Stimulated activated naive B cell treated with anti-CD40 and anti-IgM and Interleukin-4, amounts not matched to agents 10 μg/mL and 1 μg/mL and 100 μg/mL, for 72 hours (primary cell): ENCODE measurements at regions not wholly inside any gene's neighbourhood (a gene's known extent, or its start where the extent isn't known, plus 50 kb on each side); places are given as distances from the start of the nearest gene placed in this dataset.
A peak's percentile ranks its signal among the peaks of the same experiment; 100 is the strongest.

Experiments used
- ATAC-seq, 2 donors: fragments of 150-1000 bp; cut with Tn5 transposase; replicated peaks; 2 replicates each; pipeline ENCODE4 v1.10.0; 2021; ENCODE audit warnings: moderate library complexity in 1 of 2
- DNase-seq: peaks from one replicate; pipeline ENCODE4 v3.0.0; 2021
- H3K27ac Mint-ChIP-seq: one replicate; pipeline ENCODE4 v1.8.0; 2022; ENCODE audit warnings: mild to moderate bottlenecking, mixed read lengths
- H3K27me3 Mint-ChIP-seq, 2 donors: one replicate each; pipeline ENCODE4 v1.8.0; 2022; ENCODE audit warnings: mixed read lengths in 2 of 2
- H3K36me3 Mint-ChIP-seq, 2 donors: one replicate each; pipeline ENCODE4 v1.8.0; 2022; ENCODE audit warnings: mixed read lengths in 2 of 2, mild to moderate bottlenecking in 1 of 2
- H3K4me1 Mint-ChIP-seq, 2 donors: one replicate each; pipeline ENCODE4 v1.8.0; 2022; ENCODE audit warnings: mixed read lengths in 2 of 2, mild to moderate bottlenecking in 1 of 2
- H3K4me3 Mint-ChIP-seq, 2 donors: one replicate each; pipeline ENCODE4 v1.8.0; 2022; ENCODE audit warnings: mild to moderate bottlenecking in 2 of 2, mixed read lengths in 2 of 2, moderate library complexity in 1 of 2
- H3K9me3 Mint-ChIP-seq, 2 donors: one replicate each; pipeline ENCODE4 v1.8.0; 2022; ENCODE audit warnings: mixed read lengths in 2 of 2, mild to moderate bottlenecking in 1 of 2

DNA sequence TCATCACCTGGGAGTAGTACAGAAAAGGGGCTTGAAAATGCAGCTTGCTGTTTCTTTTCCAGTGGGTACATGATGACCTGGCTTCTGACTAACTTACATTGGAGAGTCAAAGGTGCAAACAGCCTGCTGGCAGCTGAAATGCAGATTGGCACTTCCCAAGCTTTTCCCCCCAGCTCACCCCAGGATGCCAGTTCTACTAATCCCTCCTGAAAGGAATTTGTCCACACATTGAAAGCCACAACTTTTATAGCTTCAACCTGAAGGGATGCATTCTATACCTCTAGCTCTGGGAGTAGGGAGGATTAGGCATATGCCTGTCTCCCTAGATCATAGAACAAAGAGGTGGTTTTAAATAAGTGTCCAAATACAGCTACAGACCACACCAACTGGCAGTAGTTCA lies 281.7 kb downstream of the EFHB start:
- H3K27ac Mint-ChIP-seq = no peak overlapping the region
- ATAC-seq (no peak), DNase-seq (no peak)
- H3K36me3 Mint-ChIP-seq = peaks cover 6 to 26% of the 10 kb centered on the region in 2 donors
- H3K4me1 Mint-ChIP-seq = peaks cover 0 to 10% of the 10 kb centered on the region in 2 donors
- no peak overlapping the region for H3K4me3 Mint-ChIP-seq
- no peaks in the 10 kb centered on the region for H3K27me3 Mint-ChIP-seq
- H3K9me3 Mint-ChIP-seq = peaks cover 29 to 30% of the 10 kb centered on the region in 2 donors

DNA sequence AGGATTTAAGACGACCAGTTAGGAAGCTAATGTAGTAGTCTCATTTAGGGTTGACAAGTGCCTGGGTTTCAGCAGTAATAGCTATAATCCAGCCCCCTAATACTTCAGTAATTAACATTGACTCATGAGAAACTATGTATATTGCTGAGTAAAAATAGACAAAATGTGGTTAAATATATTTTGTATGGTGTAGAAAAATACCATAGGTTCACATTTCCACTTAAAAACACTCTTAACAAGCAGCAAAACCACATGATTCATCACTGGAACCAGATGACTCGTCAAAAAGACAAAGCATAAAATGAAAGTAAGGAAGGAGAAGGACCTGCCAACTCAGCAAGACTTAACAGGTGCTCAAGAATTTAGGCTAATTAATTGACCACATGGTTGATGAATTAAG lies 288.9 kb downstream of the EFHB start:
- H3K4me3 Mint-ChIP-seq = peak overlapping the region in 1 of 2 donors; percentile 15
- DNase-seq = no peak
- H3K4me1 Mint-ChIP-seq = peaks cover 14 to 16% of the 10 kb centered on the region in 2 donors
- peaks cover 13 to 18% of the 10 kb centered on the region in 2 donors for H3K9me3 Mint-ChIP-seq
- ATAC-seq = peak; percentile 66 to 68
- H3K36me3 Mint-ChIP-seq = peaks cover 11 to 13% of the 10 kb centered on the region in 2 donors
- no peaks in the 10 kb centered on the region for H3K27me3 Mint-ChIP-seq
- H3K27ac Mint-ChIP-seq = peak overlapping the region; percentile 47

DNA sequence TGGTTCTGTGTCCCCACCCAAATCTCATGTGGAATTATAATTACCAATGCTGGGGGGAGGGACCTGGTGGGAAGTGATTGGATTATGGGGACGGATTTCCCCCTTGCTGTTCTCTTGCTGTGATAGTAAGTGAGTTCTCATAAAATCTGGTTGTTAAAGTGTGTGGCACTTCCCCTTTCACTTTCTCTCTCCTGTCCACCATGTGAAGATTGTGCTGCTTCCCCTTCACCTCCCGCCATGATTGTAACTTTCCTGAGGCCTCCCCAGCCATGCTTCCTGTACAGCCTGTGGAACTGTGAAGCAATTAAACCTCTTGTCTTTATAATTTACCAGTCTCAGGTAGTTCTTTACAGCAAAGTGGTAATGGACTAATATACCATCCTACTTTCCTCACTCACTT lies 289.6 kb downstream of the EFHB start:
- peaks cover 11 to 13% of the 10 kb centered on the region in 2 donors for H3K36me3 Mint-ChIP-seq
- DNase-seq (peak; percentile 2), ATAC-seq (peak; percentile 80 to 85)
- peaks cover 14 to 16% of the 10 kb centered on the region in 2 donors for H3K4me1 Mint-ChIP-seq
- H3K4me3 Mint-ChIP-seq = no peak overlapping the region
- no peak overlapping the region for H3K27ac Mint-ChIP-seq
- peaks cover 13 to 14% of the 10 kb centered on the region in 2 donors for H3K9me3 Mint-ChIP-seq
- H3K27me3 Mint-ChIP-seq = no peaks in the 10 kb centered on the region

DNA sequence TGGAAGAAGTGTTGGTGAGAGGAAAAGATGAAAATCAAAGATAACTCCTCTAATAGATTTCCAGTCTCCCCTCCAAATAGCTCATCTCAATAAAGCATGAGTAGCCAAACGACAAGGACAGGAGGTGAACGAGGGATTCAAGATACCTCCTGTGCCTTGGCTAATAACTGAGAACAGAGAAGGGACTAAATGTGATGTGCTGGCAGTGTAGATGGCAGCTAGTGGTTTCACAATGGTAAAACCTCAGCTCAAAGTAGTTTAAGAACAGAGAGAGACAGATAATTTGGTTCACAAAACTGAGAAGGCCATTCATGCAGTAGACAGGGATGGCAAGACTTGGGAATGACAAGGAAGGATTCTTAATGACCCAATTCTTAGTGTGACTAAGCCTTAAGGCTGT lies 292.6 kb downstream of the EFHB start:
- Mint-ChIP-seq H3K4me3 (no peak overlapping the region), H3K9me3 (peaks cover 10 to 15% of the 10 kb centered on the region in 2 donors), H3K36me3 (peaks cover 10 to 13% of the 10 kb centered on the region in 2 donors), H3K27me3 (peaks cover 0 to under 1% of the 10 kb centered on the region in 2 donors), H3K4me1 (peaks cover 14 to 16% of the 10 kb centered on the region in 2 donors), H3K27ac (no peak overlapping the region)
- ATAC-seq (no peak), DNase-seq (no peak)

DNA sequence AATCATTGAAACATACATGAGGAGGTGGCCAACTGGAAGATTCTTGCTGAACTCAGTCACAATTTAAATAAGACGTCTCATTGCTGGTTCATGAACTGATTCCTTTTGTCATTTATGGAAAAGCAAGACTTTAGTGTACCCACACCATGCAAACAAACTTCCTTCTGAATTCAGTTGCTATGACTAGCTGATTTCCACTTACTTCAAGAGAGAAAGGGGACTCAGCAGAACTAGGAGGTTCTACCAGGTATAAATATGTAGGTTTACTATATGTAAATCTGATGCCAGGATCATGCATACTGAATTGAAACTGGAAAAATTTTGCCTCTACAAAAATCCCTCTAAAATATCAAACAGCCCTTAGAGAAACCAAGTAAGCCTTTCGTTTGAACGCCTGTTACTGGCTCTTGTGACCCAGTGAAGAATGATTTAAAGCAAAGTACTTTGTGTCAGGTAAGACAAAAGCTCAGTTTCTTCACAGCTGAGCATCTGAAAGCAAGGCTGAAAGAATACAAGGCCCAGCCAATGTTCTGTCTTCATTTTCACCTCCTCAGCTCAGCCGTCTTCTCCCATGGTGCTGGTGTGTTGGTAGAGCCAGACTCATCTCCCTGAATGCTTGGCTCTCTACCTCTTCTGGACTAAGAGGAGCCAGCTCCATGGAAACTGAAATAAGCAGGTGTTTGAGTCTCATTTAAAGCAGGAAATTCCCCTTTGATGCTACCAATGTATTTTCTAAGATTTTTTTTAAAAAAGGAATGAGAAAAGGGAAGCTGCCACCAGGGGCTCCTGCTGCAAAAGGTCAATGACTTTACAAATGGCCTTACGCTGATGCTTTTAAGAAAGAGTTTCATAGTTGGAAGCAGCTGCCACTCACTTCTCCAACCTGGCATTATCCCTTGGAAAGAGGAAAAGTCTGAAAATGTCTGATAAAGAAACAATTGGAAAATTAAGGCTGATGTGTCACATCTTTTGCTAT lies 301.6 kb downstream of the EFHB start:
- Mint-ChIP-seq H3K4me3 (no peak overlapping the region), H3K27me3 (peaks cover 7 to 11% of the 10 kb centered on the region in 2 donors), H3K4me1 (peaks cover 13 to 19% of the 10 kb centered on the region in 2 donors), H3K36me3 (no peaks in the 10 kb centered on the region), H3K9me3 (peaks cover 0 to 3% of the 10 kb centered on the region in 2 donors), H3K27ac (no peak overlapping the region)
- ATAC-seq (peak; percentile 74 to 75), DNase-seq (no peak)

DNA sequence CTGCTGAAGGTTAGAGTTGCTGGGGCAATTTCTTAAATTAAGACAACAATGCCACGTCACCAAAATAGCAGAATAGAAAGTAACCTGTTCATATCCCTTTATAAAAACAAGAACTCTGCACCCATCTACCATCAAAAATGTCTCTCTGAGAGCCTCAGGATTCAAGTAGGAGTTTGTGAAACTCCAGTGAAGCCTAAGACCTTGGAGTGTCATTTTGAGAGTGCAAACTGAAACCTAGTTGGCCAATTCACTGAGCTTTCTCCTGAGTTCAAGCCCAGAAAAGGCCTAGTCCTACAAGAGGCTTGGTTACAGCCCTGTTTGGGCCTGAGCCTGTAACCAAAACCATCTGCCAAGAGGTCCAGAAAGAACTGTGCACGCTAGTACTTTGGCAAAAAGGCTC lies 335.1 kb downstream of the EFHB start:
- H3K36me3 Mint-ChIP-seq = peaks cover 7 to 9% of the 10 kb centered on the region in 2 donors
- peaks cover 19 to 32% of the 10 kb centered on the region in 2 donors for H3K4me1 Mint-ChIP-seq
- DNase-seq (peak; percentile 32), ATAC-seq (peak; percentile 90 to 94)
- H3K9me3 Mint-ChIP-seq = peaks cover 11 to 12% of the 10 kb centered on the region in 2 donors
- peak overlapping the region; percentile 65 for H3K27ac Mint-ChIP-seq
- no peaks in the 10 kb centered on the region for H3K27me3 Mint-ChIP-seq
- peak overlapping the region in 1 of 2 donors; percentile 59 for H3K4me3 Mint-ChIP-seq

DNA sequence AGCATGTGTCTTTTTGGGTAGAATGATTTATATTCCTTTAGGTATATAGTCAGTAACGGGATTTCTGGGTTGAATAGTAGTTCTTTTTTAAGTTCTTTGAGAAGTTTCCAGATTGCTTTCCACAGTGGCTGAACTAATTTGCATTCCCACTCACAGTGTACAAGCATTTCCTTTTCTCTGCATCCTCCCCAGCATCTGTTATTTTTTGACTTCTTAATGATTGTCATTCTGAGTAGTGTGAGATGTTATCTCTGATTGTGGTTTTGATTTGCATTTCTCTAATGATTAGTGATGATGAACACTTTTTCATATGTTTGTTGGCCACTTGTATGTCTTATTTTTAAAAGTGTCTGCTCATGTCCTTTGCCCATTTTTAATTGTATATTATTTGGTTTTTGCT lies 337.6 kb downstream of the EFHB start:
- peak; percentile 39 to 48 for ATAC-seq
- Mint-ChIP-seq H3K4me3 (no peak overlapping the region), H3K36me3 (peaks cover 7 to 9% of the 10 kb centered on the region in 2 donors), H3K4me1 (peaks cover 19 to 32% of the 10 kb centered on the region in 2 donors), H3K27ac (no peak overlapping the region), H3K9me3 (peaks cover 9 to 17% of the 10 kb centered on the region in 2 donors), H3K27me3 (no peaks in the 10 kb centered on the region)
- DNase-seq = no peak

DNA sequence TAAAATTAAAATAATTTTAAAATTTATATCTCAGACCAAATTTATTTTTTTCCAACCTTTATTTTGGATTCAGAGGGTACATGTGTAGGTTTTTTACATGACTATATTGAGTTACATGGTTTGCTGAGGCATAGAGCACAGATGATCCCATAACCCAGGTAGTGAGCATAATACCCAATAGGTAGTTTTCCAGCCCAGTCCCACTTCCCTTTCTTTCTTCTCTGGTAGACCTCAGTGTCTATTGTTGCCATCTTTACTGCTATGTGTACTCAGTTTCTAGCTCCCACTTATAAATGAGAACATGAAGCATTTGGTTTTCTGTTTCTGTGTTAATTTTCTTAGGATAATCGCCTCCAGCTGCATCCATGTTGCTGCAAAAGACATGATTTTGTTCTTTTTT lies 338.1 kb downstream of the EFHB start:
- peaks cover 7 to 9% of the 10 kb centered on the region in 2 donors for H3K36me3 Mint-ChIP-seq
- peaks cover 8 to 17% of the 10 kb centered on the region in 2 donors for H3K9me3 Mint-ChIP-seq
- peak; percentile 67 to 72 for ATAC-seq
- H3K27me3 Mint-ChIP-seq = no peaks in the 10 kb centered on the region
- no peak overlapping the region for H3K27ac Mint-ChIP-seq
- peaks cover 19 to 32% of the 10 kb centered on the region in 2 donors for H3K4me1 Mint-ChIP-seq
- DNase-seq = no peak
- H3K4me3 Mint-ChIP-seq = no peak overlapping the region
